Dendritic cell treated with granulocyte-macrophage colony-stimulating factor and Interleukin-4, amounts not matched to agents 40 ng/mL and 50 ng/mL, for 4 days (primary cell): ENCODE measurements at regions not wholly inside any gene's neighbourhood (a gene's known extent, or its start where the extent isn't known, plus 50 kb on each side); places are given as distances from the start of the nearest gene placed in this dataset.
"Not testable (repeated sequence)": the region's sequence is repeated elsewhere in the genome, so short reads cannot be mapped to it uniquely, and the experiment has no call there.

Experiments used
- H3K27ac Mint-ChIP-seq: one replicate; pipeline ENCODE4 v1.8.0; 2022; ENCODE audit warnings: mild to moderate bottlenecking, mixed read lengths
- H3K27me3 Mint-ChIP-seq: one replicate; pipeline ENCODE4 v1.8.0; 2022; ENCODE audit warnings: mild to moderate bottlenecking, mixed read lengths
- H3K36me3 Mint-ChIP-seq: one replicate; pipeline ENCODE4 v1.8.0; 2022; ENCODE audit warnings: low read depth, mixed read lengths
- H3K4me1 Mint-ChIP-seq: one replicate; pipeline ENCODE4 v1.8.0; 2022; ENCODE audit warnings: low read depth, mixed read lengths
- H3K4me3 Mint-ChIP-seq: one replicate; pipeline ENCODE4 v1.8.0; 2022; ENCODE audit warnings: mild to moderate bottlenecking, moderate library complexity, mixed read lengths
- H3K9me3 Mint-ChIP-seq: one replicate; pipeline ENCODE4 v1.8.0; 2022; ENCODE audit warnings: mixed read lengths
- intact Hi-C: fragments of 100-400 bp; cut with micrococcal nuclease; formaldehyde crosslinking; loops from one replicate; pipeline ENCODE4 v1.15.0; 2022

GRCh38 chr22:12384612-12385011 lies 3143.4 kb upstream of the OR11H1 start:
- H3K4me3 Mint-ChIP-seq, H3K36me3 Mint-ChIP-seq, H3K27me3 Mint-ChIP-seq, intact Hi-C loops, H3K27ac Mint-ChIP-seq, H3K4me1 Mint-ChIP-seq: not testable (repeated sequence)
- H3K9me3 Mint-ChIP-seq = peaks cover 60% of the 10 kb centered on the region

DNA sequence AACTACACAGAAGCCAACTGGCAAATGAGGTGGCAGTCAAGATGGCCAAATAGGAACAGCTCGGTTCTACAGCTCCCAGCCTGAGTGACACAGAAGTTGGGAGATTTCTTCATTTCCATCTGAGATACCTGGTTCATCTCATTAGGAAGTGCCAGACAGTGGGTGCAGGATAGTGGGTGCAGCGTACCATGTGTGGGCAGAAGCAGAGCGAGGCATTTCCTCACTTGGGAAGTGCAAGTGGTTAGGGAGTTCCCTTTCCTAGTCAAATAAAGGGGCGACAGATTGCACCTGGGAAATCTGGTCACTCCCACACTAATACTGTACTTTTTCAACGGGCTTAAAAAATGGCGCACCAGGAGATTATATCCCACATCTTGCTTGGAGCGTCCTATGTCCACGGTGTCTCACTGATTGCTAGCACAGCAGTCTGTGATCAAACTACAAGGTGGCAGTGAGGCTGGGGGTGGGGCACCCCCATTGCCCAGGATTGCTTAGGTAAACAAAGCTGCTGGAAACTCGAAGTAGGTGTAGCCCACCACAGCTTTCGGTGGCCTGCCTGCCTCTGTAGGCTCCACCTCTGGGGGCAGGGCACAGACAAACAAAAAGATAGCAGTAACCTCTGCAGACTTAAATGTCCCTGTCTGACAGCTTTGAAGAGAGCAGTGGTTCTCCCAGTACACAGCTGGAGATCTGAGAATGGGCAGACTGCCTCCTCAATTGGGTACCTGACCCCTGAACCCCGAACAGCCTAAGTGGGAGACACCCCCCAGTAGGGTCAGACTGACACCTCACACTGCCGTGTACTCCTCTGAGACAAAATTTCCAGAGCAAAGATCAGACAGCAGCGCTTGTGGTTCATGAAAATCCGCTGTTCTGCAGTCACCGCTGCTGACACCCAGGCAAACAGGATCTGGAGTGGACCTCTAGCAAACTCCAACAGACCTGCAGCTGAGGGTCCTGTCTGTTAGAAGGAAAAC lies 3138.9 kb upstream of the OR11H1 start:
- H3K4me1 Mint-ChIP-seq, intact Hi-C loops, H3K36me3 Mint-ChIP-seq, H3K27me3 Mint-ChIP-seq, H3K27ac Mint-ChIP-seq, H3K4me3 Mint-ChIP-seq: not testable (repeated sequence)
- peaks cover 80% of the 10 kb centered on the region for H3K9me3 Mint-ChIP-seq

DNA sequence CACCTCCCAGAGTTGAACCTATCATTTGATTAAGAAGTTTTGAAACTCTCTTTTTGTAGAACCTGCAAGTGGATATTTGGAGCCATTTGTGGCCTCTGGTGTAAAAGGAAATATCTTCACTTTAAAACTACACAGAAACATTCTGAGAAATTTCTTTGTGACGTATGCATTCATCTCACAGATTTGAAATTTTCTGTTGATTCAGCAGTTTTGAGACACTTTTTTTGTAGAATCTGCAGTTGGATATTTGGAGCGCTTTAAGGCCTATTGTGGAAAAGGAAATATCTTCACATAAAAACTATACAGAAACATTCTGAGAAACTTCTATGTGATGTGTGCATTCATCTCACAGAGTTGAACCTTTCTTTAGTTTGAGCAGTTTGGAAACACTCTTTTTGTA lies 3130.7 kb upstream of the OR11H1 start:
- H3K27ac Mint-ChIP-seq, H3K4me3 Mint-ChIP-seq, H3K4me1 Mint-ChIP-seq, H3K27me3 Mint-ChIP-seq, H3K36me3 Mint-ChIP-seq, intact Hi-C loops: not testable (repeated sequence)
- peaks cover 72% of the 10 kb centered on the region for H3K9me3 Mint-ChIP-seq

GRCh38 chr22:12401942-12402341 lies 3126.1 kb upstream of the OR11H1 start:
- H3K36me3 Mint-ChIP-seq, H3K27me3 Mint-ChIP-seq, H3K27ac Mint-ChIP-seq, H3K4me3 Mint-ChIP-seq, H3K4me1 Mint-ChIP-seq, intact Hi-C loops: not testable (repeated sequence)
- peaks cover 79% of the 10 kb centered on the region for H3K9me3 Mint-ChIP-seq

DNA sequence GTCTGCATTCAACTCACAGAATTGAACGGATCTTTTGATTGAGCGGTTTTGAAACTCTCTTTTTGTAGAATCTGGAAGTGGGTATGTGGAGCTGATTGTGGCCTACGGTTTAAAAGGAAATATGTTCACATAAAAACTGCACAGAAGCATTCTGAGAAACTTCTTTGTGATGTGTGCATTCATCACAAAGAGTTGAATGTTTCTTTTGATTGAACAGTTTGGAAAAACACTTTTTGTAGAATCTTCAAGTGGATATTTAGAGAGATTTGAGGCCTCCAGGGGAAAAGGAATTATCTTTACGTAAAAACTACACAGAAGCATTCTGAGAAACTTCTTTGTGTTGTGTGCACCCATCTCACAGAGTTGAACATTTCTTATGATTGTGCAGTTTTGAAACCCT lies 3125.5 kb upstream of the OR11H1 start:
- intact Hi-C loops, H3K4me1 Mint-ChIP-seq, H3K4me3 Mint-ChIP-seq, H3K36me3 Mint-ChIP-seq, H3K27ac Mint-ChIP-seq, H3K27me3 Mint-ChIP-seq: not testable (repeated sequence)
- H3K9me3 Mint-ChIP-seq = peaks cover 79% of the 10 kb centered on the region

DNA sequence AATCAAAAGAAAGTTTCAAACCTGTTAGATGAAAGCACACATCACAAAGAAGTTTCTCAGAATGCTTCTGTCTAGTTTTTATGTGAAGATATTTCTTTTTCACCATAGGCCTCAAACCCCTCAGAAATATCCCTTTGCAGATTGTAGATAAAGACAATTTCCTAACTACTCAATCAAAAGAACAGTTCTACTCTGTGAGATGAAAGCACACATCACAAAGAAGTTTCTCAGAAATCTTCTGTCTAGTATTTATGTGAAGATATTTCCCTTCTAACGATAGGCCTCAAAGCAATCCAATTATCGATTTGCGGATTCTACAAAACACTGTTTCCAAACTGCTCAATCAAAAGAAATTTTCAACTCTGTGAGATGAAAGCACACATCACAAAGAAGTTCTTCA lies 3092.1 kb upstream of the OR11H1 start:
- intact Hi-C loops, H3K27me3 Mint-ChIP-seq, H3K27ac Mint-ChIP-seq, H3K4me3 Mint-ChIP-seq, H3K36me3 Mint-ChIP-seq, H3K4me1 Mint-ChIP-seq: not testable (repeated sequence)
- peaks cover 47% of the 10 kb centered on the region for H3K9me3 Mint-ChIP-seq
